ENCODE measurements at regions not wholly inside any gene's neighbourhood (a gene's known extent, or its start where the extent isn't known, plus 50 kb on each side); places are given as distances from the start of the nearest gene placed in this dataset.
"Not testable (repeated sequence)": the region's sequence is repeated elsewhere in the genome, so short reads cannot be mapped to it uniquely, and the experiment has no call there.

DNA sequence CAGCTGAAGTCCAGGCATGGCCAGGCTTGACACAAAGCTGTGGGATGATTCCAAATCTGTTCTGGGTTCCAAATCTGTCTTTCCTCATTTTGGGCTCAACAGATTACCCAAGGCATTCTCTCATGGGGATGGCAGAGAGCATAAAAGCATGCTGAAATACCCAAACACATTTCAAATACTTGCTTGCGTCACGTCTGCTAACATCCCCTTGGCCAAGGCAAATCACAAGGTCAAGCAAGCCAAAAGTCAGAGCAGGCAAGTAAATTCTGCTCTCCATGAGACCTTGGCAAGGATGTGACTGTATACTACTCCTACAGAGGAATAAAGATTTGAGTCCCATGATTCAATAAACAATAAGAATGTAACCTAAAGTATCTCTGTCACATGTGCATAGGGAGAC lies 306.7 kb downstream of the EPB41L4A start:
- DNase-seq: no peak

DNA sequence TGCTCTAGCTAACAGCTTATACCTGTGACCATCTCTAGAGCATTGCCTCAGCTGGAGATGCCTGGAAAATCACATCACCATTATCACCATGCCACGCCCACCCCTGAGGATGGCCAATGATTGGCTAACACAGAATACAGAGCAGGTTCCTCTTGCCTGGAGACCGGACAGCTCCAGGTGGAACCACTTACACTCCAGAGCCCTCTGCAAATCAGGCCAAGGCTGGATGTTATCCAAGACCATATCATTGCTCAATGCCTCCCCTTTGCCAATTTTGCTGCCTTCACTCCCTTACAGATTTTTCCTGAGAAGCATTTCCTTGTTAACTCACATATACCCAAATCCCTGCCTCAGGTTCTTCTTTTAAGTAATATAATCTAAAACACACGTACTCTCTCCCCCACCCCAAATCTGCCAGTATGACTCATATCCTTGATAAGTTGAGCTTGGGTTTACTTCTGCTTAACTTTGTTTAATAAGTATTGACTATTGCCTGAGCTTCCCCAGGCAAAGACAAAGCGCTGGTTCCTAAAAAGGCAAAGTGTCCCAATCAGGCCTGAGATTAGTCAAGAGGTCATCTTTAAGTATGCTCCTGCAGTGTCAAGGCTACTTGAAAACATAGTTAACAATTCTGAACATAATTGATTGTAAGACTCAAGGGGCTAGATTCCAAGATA lies 309.6 kb downstream of the EPB41L4A start:
- DNase-seq: peak; percentile 9

DNA sequence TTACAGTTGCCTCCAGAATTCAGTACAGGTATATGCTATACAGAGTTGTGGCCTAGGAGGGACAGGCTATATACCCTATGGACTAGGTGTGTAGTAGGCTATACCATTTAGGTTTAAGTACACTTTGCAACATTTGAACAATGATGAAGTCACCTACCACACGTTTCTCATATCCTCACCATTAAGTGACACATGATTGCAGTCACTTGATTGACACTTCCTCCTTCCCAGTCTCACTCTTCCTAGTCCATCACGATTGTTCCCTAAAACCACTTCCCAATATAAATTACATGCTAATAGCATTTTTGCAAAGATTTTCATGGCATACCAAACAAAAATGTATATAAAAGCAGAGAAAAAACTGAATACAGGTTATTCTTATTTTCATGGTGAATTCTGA lies 312.2 kb downstream of the EPB41L4A start:
- no peak for DNase-seq

DNA sequence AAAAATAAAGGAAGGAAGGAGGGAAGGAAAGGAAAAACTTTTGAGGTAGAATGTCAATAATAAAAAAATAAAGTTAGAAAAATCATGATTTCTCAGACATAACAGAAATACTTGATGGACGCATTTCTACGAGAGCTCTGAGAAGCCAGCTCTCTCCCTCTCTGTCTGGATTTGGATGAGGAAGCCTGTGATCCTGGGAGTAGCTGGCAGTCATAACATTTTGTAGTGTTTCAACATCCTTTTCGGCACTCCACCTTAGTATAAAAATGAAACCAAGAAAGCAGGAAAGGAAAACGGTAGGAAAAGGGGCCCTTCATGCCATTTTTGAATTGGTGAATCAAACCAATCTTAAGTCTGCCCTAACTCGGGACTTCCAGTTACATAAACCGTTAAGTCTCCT lies 321.3 kb downstream of the EPB41L4A start:
- DNase-seq: no peak

DNA sequence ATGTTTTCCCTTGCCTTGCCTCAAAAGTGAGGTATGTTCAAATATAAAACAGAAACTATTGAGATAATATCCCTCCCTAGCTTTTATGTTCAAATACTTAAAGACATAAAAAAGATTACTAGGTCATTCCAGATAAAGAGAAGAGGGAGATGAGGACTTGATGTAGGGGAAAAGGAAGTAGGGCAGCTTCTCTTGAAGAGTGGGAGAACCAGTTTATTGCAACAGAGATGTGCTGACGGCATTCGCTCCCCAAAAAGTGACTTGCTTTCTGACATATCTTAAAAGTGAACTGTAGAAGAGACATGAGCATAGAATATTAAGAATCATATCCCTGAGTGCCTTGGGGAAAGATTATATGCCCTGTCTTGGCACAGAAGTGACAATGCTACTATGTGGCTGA lies 330.2 kb upstream of the NREP start:
- DNase-seq: no peak

DNA sequence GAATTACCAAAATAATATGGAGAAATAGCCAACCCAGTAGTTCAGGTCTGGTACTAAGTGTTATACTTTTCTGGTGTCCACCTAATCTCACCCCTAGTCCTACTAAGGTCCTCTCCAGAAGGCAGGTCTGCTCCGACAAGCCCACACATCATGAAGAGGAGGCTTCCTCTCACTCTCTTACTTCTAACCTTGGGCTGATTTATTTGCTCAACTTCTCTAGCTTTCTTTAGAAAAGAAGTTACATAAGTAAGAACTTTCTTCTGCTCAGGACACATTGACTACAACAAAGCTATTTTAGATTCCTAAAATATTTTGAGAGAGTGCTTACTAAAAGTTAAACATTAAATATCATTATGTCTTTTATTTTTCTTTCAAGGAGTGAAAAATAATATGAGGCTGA lies 329.7 kb upstream of the NREP start:
- DNase-seq: no peak

DNA sequence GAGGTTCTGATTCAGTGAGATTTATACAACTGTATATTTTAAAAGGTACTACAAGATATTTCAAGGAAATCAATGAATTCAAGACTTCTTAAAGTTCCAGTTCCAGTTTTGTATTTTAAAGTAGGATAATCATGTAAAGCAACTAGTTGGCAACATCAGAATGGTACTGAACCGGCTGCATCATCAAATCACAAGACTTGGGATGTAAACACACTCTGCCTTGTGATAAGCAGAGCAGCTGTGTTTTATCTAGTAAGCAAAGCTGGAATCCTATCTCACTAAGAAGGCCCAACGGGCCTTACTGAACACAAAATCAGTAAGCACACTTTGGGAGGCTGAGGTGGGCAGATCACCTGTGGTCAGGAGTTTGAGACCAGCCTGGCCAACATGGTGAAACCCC lies 327.2 kb upstream of the NREP start:
- DNase-seq: no peak

DNA sequence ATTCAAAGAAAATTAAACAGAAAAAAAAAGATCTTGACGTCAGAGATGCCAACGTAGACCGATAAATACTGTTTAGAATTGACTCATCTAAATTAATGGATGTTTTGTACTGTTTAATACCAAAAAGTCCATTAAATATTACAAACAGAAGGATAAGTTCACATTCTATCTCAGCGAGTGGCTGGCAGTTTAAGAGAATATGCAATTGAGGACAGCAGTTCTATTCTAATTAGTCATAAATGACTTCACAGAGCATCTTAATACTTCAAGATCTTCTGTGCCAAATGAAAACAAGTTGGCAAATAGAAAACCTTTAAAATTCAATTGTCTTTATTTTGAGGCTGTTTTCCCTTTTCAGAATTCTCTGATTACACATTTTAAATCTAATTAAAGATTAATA lies 326.6 kb upstream of the NREP start:
- DNase-seq: no peak

DNA sequence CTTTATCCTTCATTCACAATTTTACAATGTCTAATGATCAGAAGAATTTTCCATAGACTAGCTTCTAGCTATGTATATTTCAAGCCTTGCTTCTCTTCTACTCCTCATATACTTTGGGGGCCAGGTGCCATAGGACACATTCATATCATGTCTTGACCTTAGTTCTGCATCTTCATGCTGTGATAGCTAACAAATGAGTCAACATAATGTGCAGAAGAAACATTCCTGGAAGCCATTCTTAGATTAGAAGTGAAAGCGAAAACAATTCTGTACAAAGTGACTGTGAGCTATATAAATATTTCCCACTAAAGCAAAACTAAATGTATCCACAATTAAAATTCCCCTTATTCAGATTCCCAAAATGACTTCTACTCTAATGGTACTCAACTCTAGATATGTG lies 320.2 kb upstream of the NREP start:
- DNase-seq: no peak

DNA sequence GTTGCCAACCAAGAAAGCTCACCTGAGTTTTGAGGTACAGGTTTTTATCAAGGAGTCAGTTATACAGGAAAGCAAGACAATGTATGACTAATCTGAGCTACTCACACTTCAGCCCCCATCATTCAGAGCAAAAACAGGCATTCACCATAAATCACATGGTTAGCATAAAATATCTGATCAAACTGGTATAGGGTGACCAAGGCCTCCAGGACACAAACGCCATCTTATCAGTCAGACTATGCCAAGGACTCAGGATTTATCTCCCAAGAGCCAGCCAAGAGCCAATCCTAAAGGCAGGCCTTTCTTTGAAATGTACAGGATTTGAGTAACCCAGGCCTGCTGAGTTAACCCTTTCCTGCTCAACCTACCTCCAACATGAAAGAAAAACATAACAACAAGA lies 313.0 kb upstream of the NREP start:
- no peak for DNase-seq

DNA sequence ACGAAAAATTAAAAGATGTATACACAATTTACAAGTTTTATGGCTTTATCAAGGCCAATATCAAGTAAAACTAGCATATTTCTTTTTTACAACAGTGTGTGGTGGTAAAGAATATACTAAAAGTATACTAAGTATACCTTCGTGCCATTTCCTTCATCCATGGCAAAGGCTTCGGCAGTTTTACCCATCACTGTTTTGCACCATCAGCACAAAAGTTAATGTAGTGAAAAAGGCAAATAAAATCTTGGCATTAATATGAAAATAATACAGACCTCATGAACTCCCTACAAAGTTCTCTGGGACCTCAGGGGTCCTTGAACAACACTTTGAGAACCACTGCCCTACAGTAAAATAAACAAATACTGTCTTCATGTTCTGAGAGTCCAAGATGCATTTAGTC lies 312.3 kb upstream of the NREP start:
- DNase-seq: no peak

DNA sequence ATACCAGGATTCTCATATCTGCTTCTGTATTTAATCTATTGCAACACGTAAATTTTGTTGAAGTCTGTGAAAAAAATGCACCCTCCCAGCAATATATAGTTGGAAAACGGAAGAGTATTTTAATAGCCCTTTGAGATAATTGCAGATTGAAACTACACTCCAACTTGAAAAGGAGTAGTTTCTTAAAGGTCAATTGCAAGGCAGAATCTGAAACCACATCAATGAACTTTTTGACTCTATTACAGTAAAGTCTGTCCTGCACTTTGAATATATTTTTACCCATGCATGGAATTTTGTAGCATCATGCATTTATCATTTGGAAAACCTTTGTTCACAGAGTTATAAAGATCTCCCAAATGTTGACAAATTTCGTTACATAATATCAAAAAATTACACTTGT lies 311.6 kb upstream of the NREP start:
- DNase-seq: no peak

DNA sequence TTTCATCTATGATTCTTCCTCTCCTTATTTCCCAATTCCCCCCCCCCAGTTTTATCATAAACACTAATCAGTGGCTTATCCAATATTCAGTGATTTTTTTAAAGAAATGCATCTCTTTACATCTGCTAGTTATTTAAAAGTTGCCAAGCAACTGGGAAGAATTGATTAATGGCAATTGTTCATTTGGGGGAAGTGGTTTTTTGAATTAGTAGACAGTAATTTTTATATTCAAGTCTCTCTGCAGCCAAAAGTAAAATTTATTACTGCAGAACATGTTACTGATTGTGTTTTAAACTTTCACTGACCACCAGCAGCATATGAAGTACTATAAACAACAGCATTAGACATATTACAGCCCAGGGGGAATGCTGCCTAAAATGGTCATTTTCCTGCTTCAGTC lies 308.8 kb upstream of the NREP start:
- DNase-seq: no peak

DNA sequence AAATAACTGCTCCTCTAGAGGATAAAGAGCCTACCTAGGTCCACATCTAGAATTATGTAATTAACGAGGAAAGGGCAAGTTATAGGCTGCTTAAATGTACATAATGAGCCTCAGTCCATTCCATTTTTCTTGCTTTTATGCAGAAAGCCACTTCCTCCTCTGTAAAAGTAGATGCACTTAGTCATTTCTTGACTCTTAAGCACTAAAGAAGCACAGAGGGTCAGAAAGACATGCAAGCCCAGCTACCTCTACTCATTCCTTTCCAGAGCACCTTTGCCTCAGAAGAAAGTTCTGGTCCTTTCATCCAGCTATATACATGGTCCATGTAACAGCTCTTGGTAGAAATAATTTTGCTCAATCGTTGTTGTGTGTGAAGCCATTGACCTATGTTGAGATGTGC lies 308.0 kb upstream of the NREP start:
- DNase-seq: no peak

DNA sequence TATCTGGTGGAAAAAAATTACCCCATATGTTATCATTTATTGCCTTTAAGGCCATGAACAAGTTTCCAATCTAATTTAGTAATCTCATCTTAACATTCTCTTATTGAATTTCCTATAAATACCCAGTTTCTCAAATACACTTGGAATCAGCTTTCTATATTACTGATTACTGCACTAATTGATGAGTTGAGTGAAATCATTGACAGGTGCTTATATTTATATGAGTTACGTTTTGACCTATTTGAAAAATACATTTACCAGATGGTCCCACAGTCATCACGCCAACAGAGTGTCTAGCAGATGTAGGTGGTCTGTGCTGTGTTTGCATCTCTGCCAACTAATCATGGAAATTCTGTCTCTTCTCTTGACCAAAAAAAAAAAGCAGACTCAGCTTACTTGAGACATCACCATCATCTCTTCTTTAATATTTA lies 307.3 kb upstream of the NREP start:
- no peak for DNase-seq

DNA sequence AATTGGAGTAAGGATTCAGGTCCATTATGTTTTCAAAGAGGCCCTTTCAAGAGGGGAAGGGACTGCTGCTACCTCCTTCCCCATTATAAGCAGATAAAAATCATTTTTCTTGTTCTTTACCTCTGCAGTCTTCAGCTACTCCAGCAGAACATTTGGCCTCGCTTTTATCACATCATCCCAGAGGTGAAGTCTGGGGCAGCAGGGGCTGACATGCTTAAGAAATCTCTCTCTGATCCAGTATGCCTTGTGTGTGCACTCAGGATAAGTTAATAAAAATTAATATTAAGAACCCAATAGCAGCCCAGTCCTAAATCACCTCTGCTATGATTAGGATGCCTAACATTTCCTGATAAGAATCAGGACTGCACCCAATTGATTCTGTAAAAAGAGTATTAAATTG lies 306.9 kb upstream of the NREP start:
- no peak for DNase-seq

DNA sequence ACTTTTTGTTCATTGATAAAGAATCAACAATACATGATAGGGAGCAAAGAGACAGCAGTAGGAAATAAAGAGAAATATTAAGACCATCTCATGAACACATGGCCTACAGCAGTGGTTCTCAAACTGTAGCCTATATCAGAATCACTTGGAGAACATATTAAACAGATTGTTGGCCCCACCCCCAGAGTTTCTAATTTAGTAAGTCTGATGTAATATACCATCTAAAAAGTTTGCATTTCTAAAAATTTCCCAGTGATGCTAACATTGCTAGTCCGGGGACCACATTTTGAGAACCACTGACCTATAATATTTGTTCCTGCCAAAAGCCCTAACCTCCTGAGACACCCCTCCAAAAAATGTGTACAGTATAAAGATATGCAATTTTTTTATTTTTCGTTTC lies 306.2 kb upstream of the NREP start:
- no peak for DNase-seq

DNA sequence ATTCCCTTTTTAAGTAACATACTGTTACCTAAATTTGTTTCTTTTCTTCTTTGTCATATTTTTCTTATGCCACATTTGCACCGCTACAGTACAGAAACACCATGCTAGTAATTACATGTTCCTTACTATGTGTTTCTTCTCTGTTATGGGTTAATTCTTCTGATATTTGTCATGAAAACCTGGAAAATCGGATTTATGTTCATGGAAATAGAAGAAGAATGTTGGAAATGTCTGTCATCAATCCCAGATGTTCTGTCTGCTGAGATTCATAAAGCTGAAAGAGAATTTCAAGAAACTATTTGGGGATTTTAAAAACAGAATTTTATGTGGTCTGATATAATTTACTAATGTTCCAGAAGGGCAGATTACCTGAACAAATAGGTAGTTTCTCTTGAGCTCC lies 305.2 kb upstream of the NREP start:
- DNase-seq: no peak

DNA sequence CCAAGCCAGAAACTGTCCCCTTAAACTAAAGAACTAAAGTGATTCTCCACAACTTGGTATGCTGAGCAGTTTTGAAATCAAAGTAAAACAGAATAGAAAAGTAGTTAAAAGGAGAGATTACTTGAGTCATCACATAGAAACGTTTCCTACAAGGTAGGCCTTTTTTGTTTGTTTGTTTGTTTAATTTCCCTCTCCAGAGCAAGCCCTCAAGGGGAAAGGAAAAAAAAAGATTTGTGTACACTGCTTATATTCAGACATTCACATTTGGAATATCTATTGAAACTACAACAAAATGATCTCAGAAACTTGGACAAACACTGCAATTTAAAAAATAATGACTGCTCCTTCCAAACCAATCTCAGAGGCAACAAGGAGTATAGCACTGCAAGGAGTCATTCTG lies 304.7 kb upstream of the NREP start:
- DNase-seq: no peak

DNA sequence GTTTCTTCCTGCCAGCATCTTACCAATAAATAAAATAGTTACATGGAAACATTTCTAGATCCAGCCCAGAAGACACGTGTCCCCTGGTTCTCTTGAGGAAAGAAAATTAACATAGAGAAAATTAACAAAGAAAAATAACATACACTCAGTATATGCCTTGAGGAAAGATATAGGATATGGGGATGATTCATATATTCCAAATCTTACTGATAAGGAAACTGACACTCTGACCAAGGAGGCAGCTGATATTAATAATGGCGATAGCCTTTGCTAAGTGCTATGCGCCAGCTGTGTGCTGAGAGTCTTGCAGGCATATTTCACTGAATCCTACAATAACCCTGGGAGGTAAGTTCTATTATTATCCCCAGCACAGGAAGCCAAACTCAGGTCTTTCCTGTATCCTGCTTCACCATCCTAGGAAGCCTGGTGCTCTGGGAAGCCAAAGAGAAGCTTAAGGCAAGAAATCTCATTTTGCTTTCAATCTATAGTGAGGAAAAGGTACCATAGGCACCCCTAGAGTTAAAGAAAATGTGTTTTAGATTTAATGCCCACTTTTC lies 302.7 kb upstream of the NREP start:
- DNase-seq: no peak

DNA sequence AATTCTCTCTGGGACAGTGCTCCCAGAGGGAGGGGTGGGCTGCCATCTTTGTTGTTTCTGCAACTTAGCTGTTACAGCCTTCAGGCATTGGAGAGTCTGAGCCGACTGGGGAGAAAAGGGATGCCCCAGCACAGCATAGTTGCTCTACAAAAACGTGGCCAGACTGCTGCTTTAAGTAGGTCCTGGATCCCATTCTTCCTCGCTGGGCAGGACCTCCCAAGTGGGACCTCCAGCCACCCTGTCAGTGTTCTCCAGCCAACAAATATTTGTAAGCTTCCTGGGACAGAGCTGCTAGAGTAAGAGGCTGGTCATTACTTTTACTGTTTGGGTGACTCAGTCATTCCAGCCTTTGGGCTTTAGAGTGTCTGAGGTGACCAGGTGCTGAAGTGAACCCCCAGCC lies 292.7 kb upstream of the NREP start:
- no peak for DNase-seq

DNA sequence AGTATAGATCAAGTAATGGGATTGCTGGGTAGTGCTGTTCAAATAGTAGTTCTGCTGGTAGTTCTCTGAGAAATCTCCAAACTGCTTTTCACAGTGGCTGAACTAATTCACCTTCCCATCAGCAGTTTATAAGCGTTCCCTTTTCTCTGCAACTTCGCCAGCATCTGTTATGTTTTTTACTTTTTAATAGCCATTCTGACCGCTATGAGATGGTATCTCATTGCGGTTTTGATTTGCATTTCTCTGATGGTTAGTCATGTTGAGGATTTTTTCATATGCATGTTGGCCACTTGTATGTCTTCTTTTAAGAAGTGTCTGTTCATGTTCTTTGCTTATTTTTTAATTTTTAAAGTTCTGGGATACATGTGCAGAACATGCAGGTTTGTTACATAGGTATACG lies 279.2 kb upstream of the NREP start:
- DNase-seq: no peak

DNA sequence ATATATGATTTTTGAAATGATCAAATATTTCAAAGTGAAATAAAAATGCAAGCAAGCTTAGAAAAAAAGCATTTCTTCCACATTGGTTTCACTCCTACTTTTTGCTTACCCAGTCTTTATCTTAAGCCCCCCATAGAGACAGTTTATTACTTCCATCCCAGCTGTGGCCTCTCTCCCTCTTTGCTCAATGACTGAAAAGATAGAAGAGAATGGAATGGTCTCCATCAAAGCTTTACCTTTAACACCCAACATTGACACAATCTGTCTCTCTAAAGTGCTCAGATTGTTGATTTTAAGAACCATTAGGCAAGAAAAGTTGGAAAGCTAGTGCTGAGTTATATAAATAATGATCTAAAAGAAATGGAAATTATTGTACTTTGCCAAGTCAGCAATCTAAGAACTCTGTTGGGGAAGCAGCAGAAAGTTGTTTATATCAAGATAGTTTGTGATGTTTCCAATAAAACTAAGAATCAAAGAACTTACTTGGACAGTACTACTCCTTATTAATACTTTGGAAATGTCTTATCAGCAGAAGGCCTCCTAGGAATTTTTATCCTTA lies 277.5 kb upstream of the NREP start:
- no peak for DNase-seq

DNA sequence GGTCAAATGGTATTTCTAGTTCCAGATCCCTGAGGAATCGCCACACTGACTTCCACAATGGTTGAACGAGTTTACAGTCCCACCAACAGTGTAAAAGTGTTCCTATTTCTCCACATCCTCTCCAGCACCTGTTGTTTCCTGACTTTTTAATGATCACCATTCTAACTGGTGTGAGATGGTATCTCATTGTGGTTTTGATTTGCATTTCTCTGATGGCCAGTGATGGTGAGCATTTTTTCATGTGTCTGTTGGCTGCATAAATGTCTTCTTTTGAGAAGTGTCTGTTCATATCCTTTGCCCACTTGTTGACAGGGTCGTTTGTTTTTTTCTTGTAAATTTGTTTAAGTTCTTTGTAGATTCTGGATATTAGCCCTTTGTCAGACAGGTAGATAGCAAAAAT lies 269.9 kb upstream of the NREP start:
- DNase-seq: not testable (repeated sequence)

DNA sequence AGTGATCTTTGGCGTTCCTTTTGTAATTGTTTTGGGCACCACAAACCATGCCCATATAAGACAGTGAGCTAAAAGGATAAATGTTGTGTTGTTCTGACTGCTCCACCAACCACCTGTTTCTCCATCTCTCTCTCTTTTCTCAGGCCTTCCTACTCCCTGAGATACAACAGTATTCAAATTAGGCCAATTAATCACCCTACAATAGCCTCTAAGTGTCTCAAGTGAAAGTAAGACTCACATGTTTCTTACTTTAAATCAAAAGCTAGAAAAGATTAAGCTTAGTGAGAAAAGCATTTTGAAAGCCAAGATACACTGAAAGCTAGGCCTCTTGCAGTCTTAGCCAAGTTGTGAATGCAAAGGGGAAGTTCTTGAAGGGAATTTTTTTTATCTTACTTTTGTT lies 268.8 kb upstream of the NREP start:
- no peak for DNase-seq
